ENCODE measurements at regions not wholly inside any gene's neighbourhood (a gene's known extent, or its start where the extent isn't known, plus 50 kb on each side); places are given as distances from the start of the nearest gene placed in this dataset.

GRCh38 chr19:31567776-31568175, 218.5 kb upstream of the TSHZ3 start:
- DNase-seq, result no peak

DNA sequence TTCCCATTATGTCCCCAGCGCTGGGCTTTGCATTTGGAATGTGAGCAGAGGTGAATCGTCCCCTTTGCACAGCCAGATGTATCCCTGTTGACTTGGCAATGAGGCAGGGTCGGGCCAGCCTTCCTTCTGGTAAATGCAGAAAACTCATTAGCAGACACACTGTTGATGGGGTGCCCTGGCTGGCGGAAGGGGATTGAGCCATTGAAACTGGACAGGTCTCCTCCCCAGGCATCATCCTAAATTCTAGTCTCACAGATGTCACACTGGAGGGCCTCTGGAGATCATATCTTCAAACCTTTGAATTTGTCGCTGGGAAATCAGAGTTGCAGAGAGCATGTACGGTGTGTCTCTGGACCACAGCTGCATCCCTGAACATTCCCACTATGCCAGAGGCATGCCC, 219.5 kb upstream of the TSHZ3 start:
- DNase-seq, result no peak

DNA sequence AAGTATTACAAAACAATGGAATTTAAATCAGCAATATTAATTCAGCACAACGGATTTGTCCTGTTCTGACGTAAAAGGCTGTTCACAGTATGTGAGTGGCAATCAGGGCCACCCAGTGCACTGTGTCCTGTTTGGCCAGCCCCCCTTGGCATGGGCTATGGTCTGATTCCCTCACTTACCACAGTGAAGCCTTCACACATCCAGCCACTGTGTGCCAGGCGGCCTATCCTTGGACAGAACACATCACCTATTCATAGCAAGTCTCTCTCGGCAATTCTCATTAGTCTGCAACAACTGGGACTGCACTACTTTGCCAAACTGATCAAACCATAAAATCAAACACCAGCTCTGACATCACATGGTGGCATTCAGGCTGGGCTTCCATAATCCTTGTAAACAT, 221.5 kb upstream of the TSHZ3 start:
- no peak for DNase-seq

DNA sequence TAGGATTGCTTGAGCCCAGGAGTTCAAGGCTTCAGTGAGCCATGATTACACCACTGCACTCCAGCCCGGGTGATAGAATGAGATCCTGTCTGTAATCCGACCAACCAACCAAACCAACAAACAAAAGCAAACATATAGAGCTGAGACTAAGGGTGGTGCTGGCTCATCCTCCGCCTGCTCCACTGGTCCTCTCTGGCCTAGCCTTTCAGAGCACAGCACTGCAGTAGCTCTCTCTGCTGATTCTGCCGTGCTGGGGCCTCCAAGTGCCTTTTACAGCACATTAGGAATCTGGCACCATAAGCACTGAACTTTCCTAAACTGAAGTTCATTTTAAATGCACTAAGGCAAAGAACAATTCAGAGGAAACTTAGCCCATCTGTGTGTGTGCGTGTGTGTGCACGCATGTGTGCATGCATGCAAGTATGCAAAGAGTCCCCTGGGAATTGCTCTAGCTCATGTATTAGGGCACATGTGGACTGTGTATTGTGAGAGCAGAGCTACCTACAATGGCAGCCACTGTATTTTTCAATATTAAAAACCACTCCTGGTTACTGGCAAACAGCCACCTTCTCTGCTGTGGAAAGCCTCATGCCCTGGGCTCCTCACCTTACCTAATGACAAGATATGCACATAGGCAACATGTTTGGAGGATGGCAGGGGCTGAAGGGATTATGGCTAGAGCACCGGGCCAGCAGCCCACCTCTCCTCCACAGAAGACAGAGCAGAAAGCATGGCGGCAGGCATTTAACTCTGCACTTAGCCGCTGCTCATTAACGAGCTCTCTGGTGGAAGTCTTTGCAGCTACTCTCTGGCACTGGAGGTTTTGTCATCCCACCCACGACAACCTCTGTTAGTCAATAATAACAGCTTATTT, 223.1 kb upstream of the TSHZ3 start:
- DNase-seq, result no peak

- no peak for DNase-seq
Measured at GRCh38 chr19:31572976-31573298, 223.7 kb upstream of the TSHZ3 start.

GRCh38 chr19:31574251-31574973, 225.2 kb upstream of the TSHZ3 start:
- DNase-seq, result no peak

GRCh38 chr19:31575846-31576335, 226.7 kb upstream of the TSHZ3 start:
- no peak for DNase-seq

GRCh38 chr19:31578326-31578725, 229.1 kb upstream of the TSHZ3 start:
- DNase-seq, result no peak

DNA sequence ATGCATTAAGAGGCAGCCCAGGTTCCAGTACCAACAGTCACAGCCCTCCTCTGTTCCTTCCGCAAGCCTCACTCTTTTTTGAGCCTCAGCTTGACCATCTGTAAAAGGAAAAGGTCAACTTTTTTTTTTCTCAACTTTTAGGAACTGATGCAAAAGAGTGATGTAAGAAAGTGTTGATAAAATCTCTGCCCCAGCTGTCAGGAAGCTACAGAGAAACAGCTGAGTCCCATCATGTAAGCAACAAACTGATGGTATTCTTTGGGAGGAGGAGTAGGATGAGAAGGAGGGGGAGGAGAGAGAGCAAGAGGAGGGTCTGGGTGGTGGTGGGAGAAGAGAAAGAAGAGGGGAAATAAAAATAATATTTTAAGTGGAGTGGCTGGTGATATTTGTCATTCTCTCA, 233.9 kb upstream of the TSHZ3 start:
- no peak for DNase-seq

GRCh38 chr19:31586282-31586681, 237.0 kb upstream of the TSHZ3 start:
- no peak for DNase-seq

DNA sequence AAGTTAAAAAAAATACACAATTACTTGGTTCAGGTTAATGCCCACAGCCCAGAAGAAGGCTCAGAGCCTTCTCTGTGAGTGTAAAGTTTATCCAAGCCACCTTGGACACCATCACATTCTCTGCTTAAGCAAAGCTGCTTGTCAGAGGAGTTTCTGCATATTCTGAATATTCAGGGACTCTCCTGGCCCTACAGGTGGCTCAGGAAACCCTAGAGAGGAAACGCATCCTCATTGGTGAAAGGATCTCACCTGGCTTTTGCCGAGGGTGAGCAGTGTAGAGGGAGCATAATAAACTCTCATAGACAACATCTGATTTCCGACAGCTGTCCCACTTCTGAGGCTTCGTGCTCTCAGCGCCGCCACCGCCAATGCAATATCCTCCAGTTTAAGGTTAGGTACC, 239.9 kb upstream of the TSHZ3 start:
- DNase-seq, result no peak

GRCh38 chr19:31591258-31591657, 242.0 kb upstream of the TSHZ3 start:
- DNase-seq, result no peak

DNA sequence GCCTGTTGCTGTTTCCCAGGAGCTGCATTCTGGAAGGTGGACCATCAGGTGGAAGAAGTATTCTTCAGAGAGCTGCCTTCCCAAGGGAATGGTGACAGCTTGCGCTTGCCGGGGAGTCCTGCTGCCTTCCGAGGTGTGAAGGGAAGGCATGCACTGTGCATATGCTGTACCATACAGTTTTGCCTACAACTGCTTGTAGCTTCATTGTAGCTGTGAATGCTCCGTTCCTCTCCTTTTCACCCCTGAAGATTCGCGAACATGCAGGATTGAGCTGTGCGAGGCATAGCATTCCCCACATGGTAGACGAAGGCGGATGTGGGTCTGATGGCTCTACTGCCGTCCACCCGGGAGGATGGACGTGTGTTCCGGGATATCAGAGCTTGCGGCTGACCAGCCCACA, 243.2 kb upstream of the TSHZ3 start:
- no peak for DNase-seq

GRCh38 chr19:31594701-31595100, 245.5 kb upstream of the TSHZ3 start:
- no peak for DNase-seq

GRCh38 chr19:31595521-31595920, 246.3 kb upstream of the TSHZ3 start:
- no peak for DNase-seq

DNA sequence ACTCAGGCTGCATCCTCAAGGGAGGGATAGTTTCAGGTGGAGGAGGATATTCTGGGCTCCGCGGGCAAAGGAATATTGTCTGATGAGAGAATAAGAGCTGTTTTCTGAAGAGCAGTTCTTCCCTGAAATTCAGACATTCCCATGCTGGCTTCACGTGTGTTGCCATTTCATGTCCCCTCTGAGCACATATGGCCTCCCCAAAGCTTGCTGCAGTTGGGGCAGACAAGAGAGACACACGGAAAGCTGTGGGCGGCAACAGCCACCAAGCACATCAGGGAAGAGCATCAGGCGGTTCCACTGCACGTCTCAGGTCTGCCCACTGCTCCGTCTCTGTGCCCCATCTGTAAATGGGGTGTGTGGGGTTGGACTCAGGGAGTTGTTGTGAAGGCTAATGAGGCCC, 247.5 kb upstream of the TSHZ3 start:
- DNase-seq, result no peak

- no peak for DNase-seq
Measured at GRCh38 chr19:31597616-31598015, 248.4 kb upstream of the TSHZ3 start.

GRCh38 chr19:31598730-31599238, 249.5 kb upstream of the TSHZ3 start:
- DNase-seq, result no peak

GRCh38 chr19:31600731-31601295, 251.6 kb upstream of the TSHZ3 start:
- DNase-seq, result no peak

- no peak for DNase-seq
Measured at GRCh38 chr19:31601855-31602254, 252.6 kb upstream of the TSHZ3 start.

DNA sequence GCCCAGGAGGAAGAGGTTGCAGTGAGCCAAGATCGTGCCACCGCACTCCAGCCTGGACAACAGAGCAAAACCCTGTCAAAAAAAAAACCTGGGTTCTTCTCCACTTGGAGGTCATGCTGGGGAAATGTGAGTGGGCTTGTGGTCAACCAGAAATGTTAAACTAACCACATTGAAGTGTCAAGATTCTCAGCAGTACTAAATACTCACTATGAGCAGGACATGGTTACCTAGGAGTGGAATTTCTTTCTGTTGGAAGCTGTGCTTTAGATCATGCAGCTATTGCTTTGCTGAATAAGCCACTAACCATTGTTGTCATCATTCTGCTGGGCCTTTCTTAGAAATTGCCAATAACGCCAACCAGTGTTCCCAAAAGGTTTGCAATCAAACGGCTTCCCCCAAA, 253.3 kb upstream of the TSHZ3 start:
- DNase-seq, result no peak

DNA sequence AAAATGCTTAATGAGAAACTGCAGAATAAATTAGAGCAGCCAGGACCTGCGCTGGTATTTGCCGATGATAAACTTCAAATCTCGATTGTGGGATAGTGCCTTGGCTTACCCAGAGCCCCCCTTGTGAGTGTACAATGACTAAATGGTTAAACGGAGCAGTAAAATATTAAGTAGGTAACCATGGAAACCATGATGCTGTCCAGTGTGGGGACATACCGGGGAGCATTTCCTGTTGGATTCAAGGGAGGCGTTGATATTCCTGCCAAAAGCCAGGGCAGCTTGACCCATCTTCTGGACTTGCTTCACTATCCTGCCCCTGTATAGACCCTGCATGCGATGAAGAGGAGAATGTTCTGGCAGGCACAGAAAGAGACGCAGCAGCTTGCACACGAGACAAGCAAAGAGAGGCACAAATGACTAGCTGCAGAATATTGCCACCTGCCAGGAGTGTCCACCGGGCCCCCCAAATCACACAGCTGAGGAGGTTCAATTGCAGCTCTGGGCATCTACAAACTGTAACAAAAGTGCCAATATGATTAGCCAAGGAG, 255.3 kb upstream of the TSHZ3 start:
- no peak for DNase-seq

- DNase-seq, result no peak
Measured at GRCh38 chr19:31610018-31610417, 260.8 kb upstream of the TSHZ3 start.

Measured in RPMI8226 (cell line).